SK-N-SH treated with all-trans-retinoic acid at 6 μM for 48 hours (cell line): ENCODE measurements at regions not wholly inside any gene's neighbourhood (a gene's known extent, or its start where the extent isn't known, plus 50 kb on each side); places are given as distances from the start of the nearest gene placed in this dataset.

Experiments used
- ATAC-seq: fragments of 200-7000 bp; cut with Tn5 transposase; 3 replicates; pipeline ENCODE4 v1.9.1; 2020; ENCODE audit warnings: mild to moderate bottlenecking, moderate library complexity
- CSDC2 ChIP-seq: fragments of 250-450 bp; sonication (Bioruptor Pico); IDR thresholded peaks from 2 replicates; pipeline ENCODE4 v1.5.0; 2020; ENCODE audit warnings: mild to moderate bottlenecking, moderate library complexity
- ESRRG ChIP-seq: fragments of 250-450 bp; sonication (Bioruptor Pico); IDR thresholded peaks from 2 replicates; pipeline ENCODE4 v1.6.1; 2021; ENCODE audit warnings: mild to moderate bottlenecking
- GLIS3 ChIP-seq: fragments of 250-450 bp; sonication (Bioruptor Pico); IDR thresholded peaks from 2 replicates; pipeline ENCODE4 v1.5.0; 2020; ENCODE audit warnings: mild to moderate bottlenecking, moderate library complexity
- ISL1 ChIP-seq: fragments of 250-450 bp; sonication (Bioruptor Pico); IDR thresholded peaks from 2 replicates; pipeline ENCODE4 v2.1.2; 2022; ENCODE audit warnings: mild to moderate bottlenecking, moderate library complexity
- OSR1 ChIP-seq: fragments of 250-450 bp; sonication (Bioruptor Pico); IDR thresholded peaks from 2 replicates; pipeline ENCODE4 v1.8.0; 2022; ENCODE audit warnings: moderate library complexity, mild to moderate bottlenecking, inconsistent platforms
- PPARA ChIP-seq: fragments of 250-450 bp; sonication (Bioruptor Pico); IDR thresholded peaks from 2 replicates; pipeline ENCODE4 v1.5.0; 2020; ENCODE audit warnings: mild to moderate bottlenecking, borderline replicate concordance
- RARB ChIP-seq: fragments of 250-450 bp; sonication (Bioruptor Pico); IDR thresholded peaks from 2 replicates; pipeline ENCODE4 v1.8.0; 2021; ENCODE audit warnings: mild to moderate bottlenecking, moderate library complexity
- SNAI2 ChIP-seq: fragments of 250-450 bp; sonication (Bioruptor Pico); IDR thresholded peaks from 2 replicates; pipeline ENCODE4 v1.5.0; 2020; ENCODE audit warnings: mild to moderate bottlenecking, moderate library complexity
- TCF4 ChIP-seq: fragments of 250-450 bp; sonication (Bioruptor Pico); IDR thresholded peaks from 2 replicates; pipeline ENCODE4 v1.8.0; 2021; ENCODE audit warnings: mild to moderate bottlenecking, moderate library complexity, borderline replicate concordance
- TOX ChIP-seq: fragments of 250-450 bp; sonication (Bioruptor Pico); IDR thresholded peaks from 2 replicates; pipeline ENCODE4 v1.8.0; 2021; ENCODE audit warnings: mild to moderate bottlenecking, moderate library complexity, borderline replicate concordance
- ZC3H10 ChIP-seq: fragments of 250-450 bp; sonication (Bioruptor Pico); IDR thresholded peaks from 2 replicates; pipeline ENCODE4 v1.5.1; 2021; ENCODE audit warnings: mild to moderate bottlenecking, moderate library complexity
- ZFP30 ChIP-seq: fragments of 450-650 bp; formaldehyde crosslinking; IDR thresholded peaks from 2 replicates; pipeline ENCODE4 v1.5.0; 2022; ENCODE audit warnings: mild to moderate bottlenecking, moderate library complexity
- ZNF565 ChIP-seq: fragments of 450-650 bp; formaldehyde crosslinking; conservative IDR thresholded peaks from 2 replicates; pipeline ENCODE4 v1.5.0; 2020; ENCODE audit warnings: low read depth, mild to moderate bottlenecking, moderate library complexity
- ZNF70 ChIP-seq: fragments of 450-650 bp; formaldehyde crosslinking; IDR thresholded peaks from 2 replicates; pipeline ENCODE4 v1.5.0; 2020; ENCODE audit warnings: mild to moderate bottlenecking, moderate library complexity
- ZNF8 ChIP-seq: fragments of 450-650 bp; formaldehyde crosslinking; IDR thresholded peaks from 2 replicates; pipeline ENCODE4 v1.5.0; 2020; ENCODE audit warnings: mild to moderate bottlenecking, moderate library complexity
- TF ChIP-seq, protein P1 (sequence below): fragments of 250-450 bp; sonication (Bioruptor Pico); IDR thresholded peaks from 2 replicates; pipeline ENCODE4 v1.8.0; 2021; ENCODE audit warnings: low read depth, mild to moderate bottlenecking, moderate library complexity, borderline replicate concordance
- TF ChIP-seq, protein P2 (sequence below): fragments of 250-450 bp; sonication (Bioruptor Pico); IDR thresholded peaks from 2 replicates; pipeline ENCODE4 v1.5.0; 2020; ENCODE audit warnings: mild to moderate bottlenecking, moderate library complexity
- TF ChIP-seq, protein P3 (sequence below): fragments of 250-450 bp; sonication (Bioruptor Pico); IDR thresholded peaks from 2 replicates; pipeline ENCODE4 v1.5.1; 2020; ENCODE audit warnings: low read depth, mild to moderate bottlenecking, moderate library complexity
- TF ChIP-seq, protein P4 (sequence below): fragments of 250-450 bp; sonication (Bioruptor Pico); IDR thresholded peaks from 2 replicates; pipeline ENCODE4 v1.5.1; 2021; ENCODE audit warnings: mild to moderate bottlenecking, moderate library complexity
- TF ChIP-seq, protein P5 (sequence below): fragments of 250-450 bp; sonication (Bioruptor Pico); IDR thresholded peaks from 2 replicates; pipeline ENCODE4 v1.8.0; 2020; ENCODE audit warnings: mild to moderate bottlenecking, moderate library complexity, borderline replicate concordance

DNA sequence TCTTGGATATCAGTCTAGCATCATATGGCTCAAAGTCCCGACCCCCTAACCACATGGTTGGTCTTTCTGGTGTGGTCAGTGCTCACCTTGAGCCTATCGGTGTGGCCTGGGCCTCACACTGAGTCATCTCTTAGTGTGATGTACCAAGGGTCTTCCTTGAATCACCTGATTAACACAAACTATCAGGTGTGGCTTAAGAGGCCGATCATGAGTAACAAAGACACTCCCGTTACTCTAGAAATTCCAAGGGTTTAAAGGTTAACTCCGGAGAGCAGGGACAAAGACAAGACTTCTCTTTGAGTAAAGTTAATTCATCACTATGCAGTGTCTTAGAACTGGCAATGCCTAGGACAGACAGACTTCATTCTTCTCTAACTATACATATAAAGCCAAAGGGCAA, 52.3 kb upstream of the ARMC3 start:
- no peak for TF ChIP-seq ZC3H10 (CRISPR knock-in tag)
- no peak for TF ChIP-seq TOX (CRISPR knock-in tag)
- TF ChIP-seq ZNF8, result no peak
- no peak for TF ChIP-seq ISL1 (CRISPR knock-in tag)
- TF ChIP-seq RARB, result no peak
- TF ChIP-seq, protein P1, sequence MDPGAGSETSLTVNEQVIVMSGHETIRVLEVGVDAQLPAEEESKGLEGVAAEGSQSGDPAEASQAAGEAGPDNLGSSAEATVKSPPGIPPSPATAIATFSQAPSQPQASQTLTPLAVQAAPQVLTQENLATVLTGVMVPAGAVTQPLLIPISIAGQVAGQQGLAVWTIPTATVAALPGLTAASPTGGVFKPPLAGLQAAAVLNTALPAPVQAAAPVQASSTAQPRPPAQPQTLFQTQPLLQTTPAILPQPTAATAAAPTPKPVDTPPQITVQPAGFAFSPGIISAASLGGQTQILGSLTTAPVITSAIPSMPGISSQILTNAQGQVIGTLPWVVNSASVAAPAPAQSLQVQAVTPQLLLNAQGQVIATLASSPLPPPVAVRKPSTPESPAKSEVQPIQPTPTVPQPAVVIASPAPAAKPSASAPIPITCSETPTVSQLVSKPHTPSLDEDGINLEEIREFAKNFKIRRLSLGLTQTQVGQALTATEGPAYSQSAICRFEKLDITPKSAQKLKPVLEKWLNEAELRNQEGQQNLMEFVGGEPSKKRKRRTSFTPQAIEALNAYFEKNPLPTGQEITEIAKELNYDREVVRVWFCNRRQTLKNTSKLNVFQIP (CRISPR knock-in tag), result no peak
- TF ChIP-seq TCF4 (CRISPR knock-in tag), result no peak
- no peak for TF ChIP-seq ESRRG (CRISPR knock-in tag)
- no peak for TF ChIP-seq ZFP30 (CRISPR knock-in tag)
- no peak for TF ChIP-seq CSDC2 (CRISPR knock-in tag)
- no peak for TF ChIP-seq OSR1 (CRISPR knock-in tag)
- TF ChIP-seq GLIS3 (CRISPR knock-in tag), result no peak
- TF ChIP-seq ZNF565 (CRISPR knock-in tag), result no peak
- TF ChIP-seq, protein P2, sequence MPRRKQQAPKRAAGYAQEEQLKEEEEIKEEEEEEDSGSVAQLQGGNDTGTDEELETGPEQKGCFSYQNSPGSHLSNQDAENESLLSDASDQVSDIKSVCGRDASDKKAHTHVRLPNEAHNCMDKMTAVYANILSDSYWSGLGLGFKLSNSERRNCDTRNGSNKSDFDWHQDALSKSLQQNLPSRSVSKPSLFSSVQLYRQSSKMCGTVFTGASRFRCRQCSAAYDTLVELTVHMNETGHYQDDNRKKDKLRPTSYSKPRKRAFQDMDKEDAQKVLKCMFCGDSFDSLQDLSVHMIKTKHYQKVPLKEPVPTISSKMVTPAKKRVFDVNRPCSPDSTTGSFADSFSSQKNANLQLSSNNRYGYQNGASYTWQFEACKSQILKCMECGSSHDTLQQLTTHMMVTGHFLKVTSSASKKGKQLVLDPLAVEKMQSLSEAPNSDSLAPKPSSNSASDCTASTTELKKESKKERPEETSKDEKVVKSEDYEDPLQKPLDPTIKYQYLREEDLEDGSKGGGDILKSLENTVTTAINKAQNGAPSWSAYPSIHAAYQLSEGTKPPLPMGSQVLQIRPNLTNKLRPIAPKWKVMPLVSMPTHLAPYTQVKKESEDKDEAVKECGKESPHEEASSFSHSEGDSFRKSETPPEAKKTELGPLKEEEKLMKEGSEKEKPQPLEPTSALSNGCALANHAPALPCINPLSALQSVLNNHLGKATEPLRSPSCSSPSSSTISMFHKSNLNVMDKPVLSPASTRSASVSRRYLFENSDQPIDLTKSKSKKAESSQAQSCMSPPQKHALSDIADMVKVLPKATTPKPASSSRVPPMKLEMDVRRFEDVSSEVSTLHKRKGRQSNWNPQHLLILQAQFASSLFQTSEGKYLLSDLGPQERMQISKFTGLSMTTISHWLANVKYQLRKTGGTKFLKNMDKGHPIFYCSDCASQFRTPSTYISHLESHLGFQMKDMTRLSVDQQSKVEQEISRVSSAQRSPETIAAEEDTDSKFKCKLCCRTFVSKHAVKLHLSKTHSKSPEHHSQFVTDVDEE (CRISPR knock-in tag), result no peak
- TF ChIP-seq, protein P3, sequence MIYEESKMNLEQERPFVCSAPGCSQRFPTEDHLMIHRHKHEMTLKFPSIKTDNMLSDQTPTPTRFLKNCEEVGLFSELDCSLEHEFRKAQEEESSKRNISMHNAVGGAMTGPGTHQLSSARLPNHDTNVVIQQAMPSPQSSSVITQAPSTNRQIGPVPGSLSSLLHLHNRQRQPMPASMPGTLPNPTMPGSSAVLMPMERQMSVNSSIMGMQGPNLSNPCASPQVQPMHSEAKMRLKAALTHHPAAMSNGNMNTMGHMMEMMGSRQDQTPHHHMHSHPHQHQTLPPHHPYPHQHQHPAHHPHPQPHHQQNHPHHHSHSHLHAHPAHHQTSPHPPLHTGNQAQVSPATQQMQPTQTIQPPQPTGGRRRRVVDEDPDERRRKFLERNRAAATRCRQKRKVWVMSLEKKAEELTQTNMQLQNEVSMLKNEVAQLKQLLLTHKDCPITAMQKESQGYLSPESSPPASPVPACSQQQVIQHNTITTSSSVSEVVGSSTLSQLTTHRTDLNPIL (CRISPR knock-in tag), result no peak
- TF ChIP-seq, protein P4, sequence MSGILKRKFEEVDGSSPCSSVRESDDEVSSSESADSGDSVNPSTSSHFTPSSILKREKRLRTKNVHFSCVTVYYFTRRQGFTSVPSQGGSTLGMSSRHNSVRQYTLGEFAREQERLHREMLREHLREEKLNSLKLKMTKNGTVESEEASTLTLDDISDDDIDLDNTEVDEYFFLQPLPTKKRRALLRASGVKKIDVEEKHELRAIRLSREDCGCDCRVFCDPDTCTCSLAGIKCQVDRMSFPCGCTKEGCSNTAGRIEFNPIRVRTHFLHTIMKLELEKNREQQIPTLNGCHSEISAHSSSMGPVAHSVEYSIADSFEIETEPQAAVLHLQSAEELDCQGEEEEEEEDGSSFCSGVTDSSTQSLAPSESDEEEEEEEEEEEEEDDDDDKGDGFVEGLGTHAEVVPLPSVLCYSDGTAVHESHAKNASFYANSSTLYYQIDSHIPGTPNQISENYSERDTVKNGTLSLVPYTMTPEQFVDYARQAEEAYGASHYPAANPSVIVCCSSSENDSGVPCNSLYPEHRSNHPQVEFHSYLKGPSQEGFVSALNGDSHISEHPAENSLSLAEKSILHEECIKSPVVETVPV (CRISPR knock-in tag), result no peak
- TF ChIP-seq, all 23 proteins: peak for 0
- ATAC-seq, result no peak

DNA sequence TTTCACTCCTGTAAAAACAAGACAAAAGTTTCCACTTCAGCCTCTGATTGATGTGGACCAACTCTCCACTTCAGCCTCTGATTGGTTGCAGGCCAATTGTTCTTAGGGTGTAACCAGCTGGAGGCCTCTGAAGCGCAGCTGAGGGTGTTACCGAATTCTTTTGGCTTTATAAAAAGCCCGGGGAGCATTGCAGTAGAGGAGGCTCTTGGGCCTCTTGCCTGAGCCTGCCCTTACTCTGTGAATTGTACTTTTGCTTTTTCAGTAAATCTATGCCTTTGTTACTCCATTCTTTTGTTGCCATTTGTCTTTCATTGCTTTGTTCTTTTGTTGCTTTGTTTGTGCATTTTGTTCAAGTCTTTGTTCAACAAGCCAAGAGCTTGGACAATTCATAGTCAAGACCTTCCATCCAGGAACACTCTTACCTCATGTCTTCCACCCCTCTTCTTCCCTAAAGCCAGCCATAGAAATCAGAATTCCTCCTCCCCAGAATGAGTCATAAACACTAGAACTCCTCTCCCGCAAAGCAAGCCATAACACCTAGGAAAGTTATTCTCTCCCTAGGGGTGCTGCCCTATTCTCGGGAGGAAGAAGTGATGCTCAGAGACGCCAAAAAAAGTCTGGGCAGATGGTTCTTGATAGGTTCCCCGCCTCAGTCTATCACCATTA, 53.5 kb upstream of the ARMC3 start:
- ATAC-seq, result no peak
- TF ChIP-seq ZNF70 (CRISPR knock-in tag), result no peak
- TF ChIP-seq, protein P3 (CRISPR knock-in tag), result no peak
- no peak for TF ChIP-seq ZNF8
- no peak for TF ChIP-seq ZC3H10 (CRISPR knock-in tag)
- no peak for TF ChIP-seq PPARA (CRISPR knock-in tag)
- TF ChIP-seq, protein P1 (CRISPR knock-in tag), result no peak
- TF ChIP-seq, protein P5, sequence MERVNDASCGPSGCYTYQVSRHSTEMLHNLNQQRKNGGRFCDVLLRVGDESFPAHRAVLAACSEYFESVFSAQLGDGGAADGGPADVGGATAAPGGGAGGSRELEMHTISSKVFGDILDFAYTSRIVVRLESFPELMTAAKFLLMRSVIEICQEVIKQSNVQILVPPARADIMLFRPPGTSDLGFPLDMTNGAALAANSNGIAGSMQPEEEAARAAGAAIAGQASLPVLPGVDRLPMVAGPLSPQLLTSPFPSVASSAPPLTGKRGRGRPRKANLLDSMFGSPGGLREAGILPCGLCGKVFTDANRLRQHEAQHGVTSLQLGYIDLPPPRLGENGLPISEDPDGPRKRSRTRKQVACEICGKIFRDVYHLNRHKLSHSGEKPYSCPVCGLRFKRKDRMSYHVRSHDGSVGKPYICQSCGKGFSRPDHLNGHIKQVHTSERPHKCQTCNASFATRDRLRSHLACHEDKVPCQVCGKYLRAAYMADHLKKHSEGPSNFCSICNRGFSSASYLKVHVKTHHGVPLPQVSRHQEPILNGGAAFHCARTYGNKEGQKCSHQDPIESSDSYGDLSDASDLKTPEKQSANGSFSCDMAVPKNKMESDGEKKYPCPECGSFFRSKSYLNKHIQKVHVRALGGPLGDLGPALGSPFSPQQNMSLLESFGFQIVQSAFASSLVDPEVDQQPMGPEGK, result no peak
- no peak for TF ChIP-seq SNAI2
- TF ChIP-seq GLIS3 (CRISPR knock-in tag), result no peak
- TF ChIP-seq TOX (CRISPR knock-in tag), result no peak
- TF ChIP-seq, protein P2 (CRISPR knock-in tag), result no peak
- no peak for TF ChIP-seq ESRRG (CRISPR knock-in tag)
- no peak for TF ChIP-seq ZFP30 (CRISPR knock-in tag)
- TF ChIP-seq ISL1 (CRISPR knock-in tag), result no peak
- no peak for TF ChIP-seq CSDC2 (CRISPR knock-in tag)
- TF ChIP-seq, all 23 proteins: peak for 0
